ENCODE measurements at regions not wholly inside any gene's neighbourhood (a gene's known extent, or its start where the extent isn't known, plus 50 kb on each side); places are given as distances from the start of the nearest gene placed in this dataset.

DNA sequence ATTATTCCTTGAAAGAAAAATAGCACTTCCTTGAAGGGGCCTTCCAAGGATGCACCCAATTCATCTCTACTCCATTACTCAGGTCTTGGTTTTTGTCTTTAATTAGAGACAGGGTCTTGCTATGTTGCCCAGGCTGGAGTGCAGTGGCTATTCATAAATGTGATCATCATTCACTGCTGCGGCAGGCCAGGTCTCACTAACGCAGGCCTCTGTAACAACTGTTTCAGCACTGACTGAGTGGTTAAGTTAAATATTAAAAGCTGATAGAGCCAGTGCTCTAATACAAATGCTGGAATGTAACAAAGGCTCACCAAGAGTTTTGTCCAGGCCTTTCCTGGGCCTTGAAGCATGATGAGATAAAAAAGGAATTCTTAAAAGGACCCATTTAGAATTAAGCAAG is 61.4 kb upstream of the GNAZ start:
- Histone ChIP-seq H3K4me1 (ENCODE audit: low read depth, poor library complexity, severe bottlenecking) (peaks cover 43% of the 10 kb centered on the region), H3K4me3 (IDR thresholded peaks at IDR 0.05; ENCODE audit: insufficient read depth, low read depth, low read length) (no peak overlapping the region), H3K27ac (no peak overlapping the region), H3K36me3 (ENCODE audit: insufficient read depth) (no peaks in the 10 kb centered on the region), H3K9ac (no peak overlapping the region), H2AFZ (ENCODE audit: low read depth) (no peak overlapping the region), H4K20me1 (ENCODE audit: insufficient read depth) (no peaks in the 10 kb centered on the region), H3K27me3 (ENCODE audit: insufficient read depth, low read depth) (no peaks in the 10 kb centered on the region), H3K4me2 (no peak overlapping the region), H3K79me2 (ENCODE audit: insufficient read depth, low read depth) (no peaks in the 10 kb centered on the region)
- TF ChIP-seq, protein P1, sequence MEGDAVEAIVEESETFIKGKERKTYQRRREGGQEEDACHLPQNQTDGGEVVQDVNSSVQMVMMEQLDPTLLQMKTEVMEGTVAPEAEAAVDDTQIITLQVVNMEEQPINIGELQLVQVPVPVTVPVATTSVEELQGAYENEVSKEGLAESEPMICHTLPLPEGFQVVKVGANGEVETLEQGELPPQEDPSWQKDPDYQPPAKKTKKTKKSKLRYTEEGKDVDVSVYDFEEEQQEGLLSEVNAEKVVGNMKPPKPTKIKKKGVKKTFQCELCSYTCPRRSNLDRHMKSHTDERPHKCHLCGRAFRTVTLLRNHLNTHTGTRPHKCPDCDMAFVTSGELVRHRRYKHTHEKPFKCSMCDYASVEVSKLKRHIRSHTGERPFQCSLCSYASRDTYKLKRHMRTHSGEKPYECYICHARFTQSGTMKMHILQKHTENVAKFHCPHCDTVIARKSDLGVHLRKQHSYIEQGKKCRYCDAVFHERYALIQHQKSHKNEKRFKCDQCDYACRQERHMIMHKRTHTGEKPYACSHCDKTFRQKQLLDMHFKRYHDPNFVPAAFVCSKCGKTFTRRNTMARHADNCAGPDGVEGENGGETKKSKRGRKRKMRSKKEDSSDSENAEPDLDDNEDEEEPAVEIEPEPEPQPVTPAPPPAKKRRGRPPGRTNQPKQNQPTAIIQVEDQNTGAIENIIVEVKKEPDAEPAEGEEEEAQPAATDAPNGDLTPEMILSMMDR (conservative IDR thresholded peaks at IDR 0.05; ENCODE audit: low read depth, low read length) = no peak
